Neural crest cell (in vitro differentiated cells): ENCODE measurements at regions not wholly inside any gene's neighbourhood (a gene's known extent, or its start where the extent isn't known, plus 50 kb on each side); places are given as distances from the start of the nearest gene placed in this dataset.

Source experiments
- DNase-seq: peaks from one replicate; pipeline ENCODE4 v3.0.0; 2021; ENCODE audit warnings: low read depth, mixed read lengths, low spot score
- H3K27ac Mint-ChIP-seq: one replicate; pipeline ENCODE4 v1.8.0; 2021; ENCODE audit warnings: mild to moderate bottlenecking, mixed read lengths; ENCODE audit not compliant: unreplicated experiment
- H3K27me3 Mint-ChIP-seq: 2 replicates; pipeline ENCODE4 v1.8.0; 2021; ENCODE audit warnings: low read depth, mild to moderate bottlenecking, mixed read lengths
- H3K36me3 Mint-ChIP-seq: 2 replicates; pipeline ENCODE4 v1.8.0; 2021; ENCODE audit warnings: low read depth, mild to moderate bottlenecking, mixed read lengths
- H3K4me1 Mint-ChIP-seq: 2 replicates; pipeline ENCODE4 v1.8.0; 2021; ENCODE audit warnings: mixed read lengths
- H3K4me3 Mint-ChIP-seq: one replicate; pipeline ENCODE4 v1.8.0; 2021; ENCODE audit warnings: mild to moderate bottlenecking, mixed read lengths
- H3K9me3 Mint-ChIP-seq: 2 replicates; pipeline ENCODE4 v1.8.0; 2021; ENCODE audit warnings: mixed read lengths
- TF ChIP-seq, protein P1 (sequence below): fragments of 200-600 bp; sonication (generic); conservative IDR thresholded peaks from 2 replicates; pipeline ENCODE4 v1.5.0; 2021; ENCODE audit warnings: antibody characterized with exemption, mild to moderate bottlenecking

DNA sequence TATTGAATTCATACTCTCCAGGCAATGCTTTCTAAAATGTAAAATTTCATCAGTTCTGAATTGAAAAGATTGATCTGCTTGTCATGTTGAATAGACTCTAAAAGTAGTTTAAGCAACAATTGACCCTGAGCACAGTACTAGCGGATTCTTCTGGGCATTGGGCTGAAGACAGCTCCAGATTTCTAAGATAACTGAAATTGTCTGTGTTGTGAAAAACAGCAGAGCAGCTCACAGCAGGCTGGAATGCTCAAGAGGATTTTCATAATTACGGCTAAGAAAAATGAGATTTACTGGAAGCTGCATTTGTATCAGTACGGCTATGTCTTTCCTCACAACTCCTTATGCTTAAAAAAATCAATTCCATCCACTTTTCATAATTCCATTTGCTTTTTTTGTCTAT lies 373.7 kb downstream of the HACE1 start:
- no peaks in the 10 kb centered on the region for H3K4me1 Mint-ChIP-seq
- peaks cover 46% of the 10 kb centered on the region for H3K27me3 Mint-ChIP-seq
- TF ChIP-seq, protein P1, sequence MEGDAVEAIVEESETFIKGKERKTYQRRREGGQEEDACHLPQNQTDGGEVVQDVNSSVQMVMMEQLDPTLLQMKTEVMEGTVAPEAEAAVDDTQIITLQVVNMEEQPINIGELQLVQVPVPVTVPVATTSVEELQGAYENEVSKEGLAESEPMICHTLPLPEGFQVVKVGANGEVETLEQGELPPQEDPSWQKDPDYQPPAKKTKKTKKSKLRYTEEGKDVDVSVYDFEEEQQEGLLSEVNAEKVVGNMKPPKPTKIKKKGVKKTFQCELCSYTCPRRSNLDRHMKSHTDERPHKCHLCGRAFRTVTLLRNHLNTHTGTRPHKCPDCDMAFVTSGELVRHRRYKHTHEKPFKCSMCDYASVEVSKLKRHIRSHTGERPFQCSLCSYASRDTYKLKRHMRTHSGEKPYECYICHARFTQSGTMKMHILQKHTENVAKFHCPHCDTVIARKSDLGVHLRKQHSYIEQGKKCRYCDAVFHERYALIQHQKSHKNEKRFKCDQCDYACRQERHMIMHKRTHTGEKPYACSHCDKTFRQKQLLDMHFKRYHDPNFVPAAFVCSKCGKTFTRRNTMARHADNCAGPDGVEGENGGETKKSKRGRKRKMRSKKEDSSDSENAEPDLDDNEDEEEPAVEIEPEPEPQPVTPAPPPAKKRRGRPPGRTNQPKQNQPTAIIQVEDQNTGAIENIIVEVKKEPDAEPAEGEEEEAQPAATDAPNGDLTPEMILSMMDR = no peak
- no peak for DNase-seq
- peaks cover 2% of the 10 kb centered on the region for H3K36me3 Mint-ChIP-seq
- no peak overlapping the region for H3K4me3 Mint-ChIP-seq
- no peak overlapping the region for H3K27ac Mint-ChIP-seq
- no peaks in the 10 kb centered on the region for H3K9me3 Mint-ChIP-seq

DNA sequence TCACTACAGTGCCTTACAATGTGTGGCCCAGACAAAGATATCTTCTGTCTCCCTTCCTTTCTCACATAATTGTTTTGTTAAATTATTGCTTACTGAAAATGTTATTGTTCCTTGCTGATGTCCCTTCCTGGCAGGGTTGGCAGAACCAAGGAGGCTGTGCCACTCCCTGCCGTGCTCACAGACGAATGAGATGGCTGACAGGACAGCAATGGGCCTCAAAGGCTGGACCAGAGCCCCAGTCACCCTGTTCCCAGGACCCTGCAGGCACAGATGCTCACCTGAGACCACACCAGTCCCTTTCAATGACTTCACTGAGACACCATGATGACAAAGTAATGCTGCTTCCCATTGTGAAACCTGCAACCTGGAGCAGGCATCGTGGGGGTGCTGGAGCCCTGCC lies 375.1 kb downstream of the HACE1 start:
- Mint-ChIP-seq H3K27ac (no peak overlapping the region), H3K9me3 (no peaks in the 10 kb centered on the region), H3K36me3 (peaks cover 2% of the 10 kb centered on the region), H3K4me3 (no peak overlapping the region), H3K4me1 (no peaks in the 10 kb centered on the region), H3K27me3 (peaks cover 46% of the 10 kb centered on the region)
- DNase-seq = no peak
- TF ChIP-seq, protein P1 = no peak

GRCh38 chr6:104484191-104484590 lies 375.5 kb downstream of the HACE1 start:
- H3K9me3 Mint-ChIP-seq = no peaks in the 10 kb centered on the region
- TF ChIP-seq, protein P1 = no peak
- DNase-seq = no peak

DNA sequence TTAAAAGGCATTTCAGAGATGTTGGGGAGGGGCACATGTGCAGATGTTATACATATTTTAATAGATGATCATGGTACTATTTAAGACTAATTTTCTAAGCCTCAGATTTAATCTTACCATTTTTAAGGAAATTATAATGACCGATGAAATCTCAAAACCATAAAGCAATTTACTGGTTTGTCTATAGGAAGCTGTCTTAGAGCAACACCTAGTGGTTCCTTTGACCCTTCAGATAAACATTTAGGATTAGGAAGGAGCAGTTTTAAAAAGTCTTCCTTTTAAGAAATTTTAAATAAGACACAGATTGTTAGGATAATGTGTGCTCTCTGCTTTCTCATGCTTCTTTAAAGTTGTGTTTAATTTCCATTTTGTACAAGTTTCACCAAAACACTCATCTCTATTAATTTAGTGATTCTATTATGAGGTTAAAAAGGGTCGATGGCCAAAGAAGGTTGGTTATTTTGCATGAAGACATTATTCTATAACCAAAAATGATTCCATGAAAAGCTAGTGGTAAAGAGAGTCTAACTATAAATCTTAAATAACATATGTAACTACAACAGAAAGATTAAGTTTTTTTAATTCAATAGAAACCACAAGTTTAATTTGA lies 376.4 kb downstream of the HACE1 start:
- Mint-ChIP-seq H3K27me3 (peaks cover 46% of the 10 kb centered on the region), H3K27ac (no peak overlapping the region), H3K36me3 (peaks cover 2% of the 10 kb centered on the region), H3K9me3 (no peaks in the 10 kb centered on the region), H3K4me3 (no peak overlapping the region), H3K4me1 (no peaks in the 10 kb centered on the region)
- TF ChIP-seq, protein P1 = peak; percentile 72
- DNase-seq = no peak

More at GRCh38 chr6:104484191-104484590, 375.5 kb downstream of the HACE1 start:
- Mint-ChIP-seq H3K36me3 (peaks cover 2% of the 10 kb centered on the region), H3K27me3 (peaks cover 46% of the 10 kb centered on the region), H3K27ac (no peak overlapping the region), H3K4me3 (no peak overlapping the region), H3K4me1 (no peaks in the 10 kb centered on the region)

- Mint-ChIP-seq H3K27me3 (peaks cover 59% of the 10 kb centered on the region), H3K9me3 (no peaks in the 10 kb centered on the region), H3K36me3 (no peaks in the 10 kb centered on the region), H3K27ac (no peak overlapping the region), H3K4me3 (no peak overlapping the region), H3K4me1 (peaks cover 16% of the 10 kb centered on the region)
- DNase-seq = no peak
- TF ChIP-seq, protein P1 = no peak
Measured at GRCh38 chr6:104477569-104477968, 382.1 kb downstream of the HACE1 start.
